BLaER1 (cell line): ENCODE measurements at regions not wholly inside any gene's neighbourhood (a gene's known extent, or its start where the extent isn't known, plus 50 kb on each side); places are given as distances from the start of the nearest gene placed in this dataset.
"Not testable (repeated sequence)": the region's sequence is repeated elsewhere in the genome, so short reads cannot be mapped to it uniquely, and the experiment has no call there.

Experiments used
- H3K27ac ChIP-seq: shearing (Covaris generic); formaldehyde crosslinking; 2 replicates; pipeline ENCODE4 v1.8.1; 2022
- H3K27me3 ChIP-seq: shearing (Covaris generic); formaldehyde crosslinking; 2 replicates; pipeline ENCODE4 v1.8.1; 2022
- H3K36me3 ChIP-seq: shearing (Covaris generic); formaldehyde crosslinking; 2 replicates; pipeline ENCODE4 v1.8.1; 2022
- H3K4me1 ChIP-seq: shearing (Covaris generic); formaldehyde crosslinking; 2 replicates; pipeline ENCODE4 v1.8.1; 2022
- H3K4me2 ChIP-seq: shearing (Covaris generic); formaldehyde crosslinking; 2 replicates; pipeline ENCODE4 v1.8.1; 2022
- H3K4me3 ChIP-seq: shearing (Covaris generic); formaldehyde crosslinking; 2 replicates; pipeline ENCODE4 v1.8.1; 2022
- H3K9ac ChIP-seq: shearing (Covaris generic); formaldehyde crosslinking; 2 replicates; pipeline ENCODE4 v1.8.1; 2022
- H3K9me3 ChIP-seq: shearing (Covaris generic); formaldehyde crosslinking; 2 replicates; pipeline ENCODE4 v1.8.1; 2022
- H4K20me1 ChIP-seq: shearing (Covaris generic); formaldehyde crosslinking; 2 replicates; pipeline ENCODE4 v1.8.1; 2022
- Cebpa-rat ChIP-seq: shearing (Covaris generic); IDR thresholded peaks from 2 replicates; pipeline ENCODE4 v1.8.1; 2022

DNA sequence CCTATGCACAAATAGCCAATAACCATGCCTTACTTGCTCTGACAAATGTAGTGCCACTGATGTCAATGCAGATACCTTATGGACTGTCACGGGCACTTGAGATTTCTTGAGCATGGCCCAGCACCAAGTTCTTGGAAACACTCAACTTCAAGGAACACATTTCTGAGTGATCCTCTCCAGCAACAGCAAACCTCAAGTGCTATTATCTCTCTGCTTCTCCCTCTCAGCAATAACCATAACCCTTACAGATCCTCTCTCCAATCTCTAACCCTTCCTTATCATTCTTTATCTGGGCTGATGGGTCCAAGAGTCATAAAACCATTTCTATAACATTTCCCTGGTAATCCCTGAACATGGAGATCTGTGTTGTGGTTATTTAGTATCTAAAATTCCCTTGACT is 266.9 kb upstream of the STXBP5 start:
- Histone ChIP-seq H3K9ac (no peak overlapping the region), H3K36me3 (no peaks in the 10 kb centered on the region), H4K20me1 (no peaks in the 10 kb centered on the region), H3K9me3 (no peaks in the 10 kb centered on the region), H3K27ac (no peak overlapping the region), H3K27me3 (no peaks in the 10 kb centered on the region), H3K4me1 (no peaks in the 10 kb centered on the region), H3K4me2 (no peak overlapping the region), H3K4me3 (no peak overlapping the region)
- TF ChIP-seq Cebpa-rat: no peak

DNA sequence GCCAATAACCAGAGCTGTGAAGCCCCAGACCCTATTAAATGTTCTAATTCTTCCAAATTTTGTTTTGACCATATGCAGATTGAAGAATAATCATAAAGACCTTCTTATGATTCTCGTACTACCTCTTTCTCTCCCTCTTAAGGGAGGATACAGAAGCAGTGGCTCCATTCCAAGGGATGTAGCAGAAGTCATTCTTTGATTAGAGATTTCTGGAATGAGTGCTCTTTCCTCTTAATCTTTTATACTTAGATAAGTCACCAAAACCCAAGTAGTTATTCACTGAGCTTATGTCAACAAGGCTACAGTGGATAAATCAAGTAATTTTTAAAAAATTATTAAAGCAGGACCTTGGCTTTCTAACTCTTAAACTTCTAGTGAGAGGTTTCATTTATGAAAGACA is 266.0 kb upstream of the STXBP5 start:
- H3K27me3 ChIP-seq: no peaks in the 10 kb centered on the region
- H3K27ac ChIP-seq: no peak overlapping the region
- H4K20me1 ChIP-seq: no peaks in the 10 kb centered on the region
- H3K4me2 ChIP-seq: no peak overlapping the region
- H3K36me3 ChIP-seq: no peaks in the 10 kb centered on the region
- no peak overlapping the region for H3K9ac ChIP-seq
- H3K4me3 ChIP-seq: no peak overlapping the region
- H3K4me1 ChIP-seq: 0 out of 2 replicates have a peak, but pooled peaks cover 4% of the 10 kb centered on the region
- peaks cover 6% of the 10 kb centered on the region; the same call in 1 of the 2 replicates for H3K9me3 ChIP-seq
- no peak for TF ChIP-seq Cebpa-rat

DNA sequence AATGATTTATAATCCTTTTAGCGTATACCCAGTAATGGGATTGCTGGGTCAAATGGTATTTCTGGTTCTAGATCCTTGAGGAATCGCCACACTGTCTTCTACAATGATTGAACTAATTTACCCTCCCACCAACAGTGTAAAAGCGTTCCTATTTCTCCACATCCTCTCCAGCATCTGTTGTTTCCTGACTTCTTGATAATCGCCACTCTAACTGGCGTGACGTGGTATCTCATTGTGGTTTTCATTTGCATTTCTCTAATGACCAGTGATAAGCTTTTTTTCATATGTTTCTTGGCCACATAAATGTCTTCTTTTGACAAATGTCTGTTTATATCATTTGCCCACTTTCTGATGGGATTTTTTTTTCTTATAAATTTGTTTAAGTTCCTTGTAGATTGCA is 264.8 kb upstream of the STXBP5 start:
- not testable (repeated sequence) for H3K9me3 ChIP-seq, H3K27ac ChIP-seq, H3K27me3 ChIP-seq, H4K20me1 ChIP-seq, H3K4me1 ChIP-seq, H3K9ac ChIP-seq, H3K36me3 ChIP-seq, H3K4me3 ChIP-seq, H3K4me2 ChIP-seq

DNA sequence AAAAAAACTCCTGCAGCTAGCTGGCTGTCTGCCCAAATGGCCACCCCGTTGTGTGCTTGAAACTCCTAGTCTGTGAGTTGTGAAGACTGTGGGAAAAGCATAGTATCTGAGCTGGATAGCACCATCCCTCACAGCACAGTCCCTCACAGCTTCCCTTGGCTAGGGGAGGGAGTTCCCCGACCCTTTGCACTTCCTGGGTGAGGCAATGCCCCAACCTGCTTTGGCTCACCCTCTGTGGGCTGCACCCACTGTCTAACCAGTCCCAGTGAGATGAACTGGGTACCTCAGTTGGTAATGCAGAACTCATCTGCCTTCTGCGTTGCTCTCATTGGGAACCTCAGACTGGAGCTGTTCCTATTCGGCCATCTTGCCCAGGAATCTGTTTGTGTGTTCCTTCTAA is 260.6 kb upstream of the STXBP5 start:
- Histone ChIP-seq H3K36me3 (no peaks in the 10 kb centered on the region), H3K27ac (no peak overlapping the region), H3K4me1 (0 out of 2 replicates have a peak, but pooled peaks cover 7% of the 10 kb centered on the region), H3K9ac (no peak overlapping the region), H3K4me2 (0 out of 2 replicates have a peak overlapping the region, but pooled peaks have one; percentile 5), H3K9me3 (peaks cover 8% of the 10 kb centered on the region; the same call in 1 of the 2 replicates), H4K20me1 (no peaks in the 10 kb centered on the region), H3K27me3 (no peaks in the 10 kb centered on the region), H3K4me3 (no peak overlapping the region)
- no peak for TF ChIP-seq Cebpa-rat

DNA sequence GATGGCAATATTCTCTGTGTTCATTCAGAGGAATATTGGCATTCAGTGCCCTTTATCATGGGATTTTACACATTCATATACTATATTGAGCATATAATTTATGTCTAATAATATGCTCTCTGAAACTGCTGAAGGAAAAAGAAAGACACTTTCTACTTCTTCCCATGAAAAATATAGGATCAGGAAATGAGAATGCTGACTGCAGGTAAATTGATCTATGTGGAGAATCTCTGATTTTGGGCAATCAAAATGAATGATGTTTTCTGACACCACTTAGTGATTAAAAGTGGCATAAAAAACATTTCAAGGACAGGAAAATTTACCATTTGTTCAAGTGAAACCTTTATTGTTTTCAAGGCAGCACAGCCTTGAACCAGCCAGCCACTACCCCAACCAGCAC is 260.1 kb upstream of the STXBP5 start:
- Histone ChIP-seq H3K27ac (no peak overlapping the region), H3K4me2 (no peak overlapping the region), H3K36me3 (no peaks in the 10 kb centered on the region), H3K4me1 (0 out of 2 replicates have a peak, but pooled peaks cover 7% of the 10 kb centered on the region), H3K4me3 (no peak overlapping the region), H3K9ac (no peak overlapping the region), H4K20me1 (no peaks in the 10 kb centered on the region), H3K27me3 (no peaks in the 10 kb centered on the region), H3K9me3 (peaks cover 8% of the 10 kb centered on the region; the same call in 1 of the 2 replicates)
- TF ChIP-seq Cebpa-rat: no peak

DNA sequence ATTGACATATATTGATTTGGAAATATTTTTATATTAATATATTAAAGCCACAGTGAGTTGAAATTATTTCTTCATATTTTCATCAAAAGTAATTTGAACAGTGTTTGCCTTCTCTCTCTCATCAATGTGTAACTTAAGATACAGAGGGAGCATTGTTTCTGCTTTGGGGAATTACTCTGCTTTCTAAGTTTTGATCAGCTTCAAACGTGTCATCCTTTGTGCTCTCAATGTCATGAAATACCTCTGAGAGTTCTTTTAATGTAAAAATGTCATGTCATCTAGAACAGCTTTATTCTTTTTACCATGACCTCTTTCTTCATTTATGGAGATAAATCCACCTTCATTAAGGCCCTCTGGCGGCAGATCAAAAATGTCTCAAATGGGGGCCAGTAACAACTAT is 259.4 kb upstream of the STXBP5 start:
- no peak overlapping the region for H3K4me2 ChIP-seq
- H3K9me3 ChIP-seq: peaks cover 8% of the 10 kb centered on the region; the same call in 1 of the 2 replicates
- no peak overlapping the region for H3K27ac ChIP-seq
- H3K9ac ChIP-seq: no peak overlapping the region
- 0 out of 2 replicates have a peak, but pooled peaks cover 7% of the 10 kb centered on the region for H3K4me1 ChIP-seq
- no peaks in the 10 kb centered on the region for H3K27me3 ChIP-seq
- H4K20me1 ChIP-seq: no peaks in the 10 kb centered on the region
- no peak for TF ChIP-seq Cebpa-rat
- H3K36me3 ChIP-seq: no peaks in the 10 kb centered on the region
- H3K4me3 ChIP-seq: no peak overlapping the region

DNA sequence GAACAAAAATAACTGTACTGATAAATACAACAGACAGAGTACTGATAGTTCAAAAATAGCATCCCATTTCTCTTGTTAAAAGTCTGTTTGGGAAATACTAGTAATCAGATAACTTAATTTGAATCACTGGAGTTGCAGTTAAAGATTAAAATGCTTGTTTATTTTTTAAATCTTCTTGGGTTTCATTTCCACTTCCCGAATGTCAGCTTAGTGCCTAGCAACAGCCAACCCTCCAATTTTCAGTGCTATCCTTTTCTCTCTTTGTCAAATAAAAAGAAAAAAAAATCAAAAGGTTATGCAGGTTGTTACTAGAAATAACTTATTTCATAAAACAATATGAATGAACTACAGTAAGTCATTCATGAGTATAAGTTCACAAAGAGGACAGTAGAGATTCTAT is 257.7 kb upstream of the STXBP5 start:
- Histone ChIP-seq H3K36me3 (no peaks in the 10 kb centered on the region), H3K27me3 (no peaks in the 10 kb centered on the region), H3K4me2 (no peak overlapping the region), H4K20me1 (no peaks in the 10 kb centered on the region), H3K9me3 (peaks cover 8% of the 10 kb centered on the region; the same call in 1 of the 2 replicates), H3K9ac (no peak overlapping the region), H3K4me1 (0 out of 2 replicates have a peak, but pooled peaks cover 7% of the 10 kb centered on the region), H3K27ac (no peak overlapping the region), H3K4me3 (no peak overlapping the region)
- TF ChIP-seq Cebpa-rat: no peak

DNA sequence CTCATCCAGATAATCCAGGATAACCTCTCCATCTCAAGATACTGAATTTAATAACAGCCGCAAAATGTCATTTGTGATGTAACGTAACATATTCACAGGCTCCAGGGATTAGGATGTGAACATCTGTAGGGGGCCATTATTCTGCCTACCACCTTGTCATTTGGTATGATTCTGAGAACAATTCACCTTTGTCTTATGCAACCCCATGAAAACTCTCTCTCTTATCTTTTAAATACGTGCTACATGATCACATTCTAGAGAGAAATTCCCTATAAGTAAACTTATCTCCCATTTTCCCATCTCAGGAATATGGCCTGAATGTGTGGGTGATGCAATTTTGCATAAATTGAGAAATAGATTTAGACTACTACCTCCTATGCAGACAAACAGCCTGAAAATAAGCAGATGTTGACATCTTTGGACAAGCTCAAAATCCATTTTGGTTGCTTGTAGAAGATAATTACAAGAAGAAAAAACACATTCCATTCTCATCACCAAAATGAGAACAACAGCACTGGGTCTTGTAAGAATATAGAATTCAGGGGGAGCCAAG is 255.4 kb upstream of the STXBP5 start:
- Histone ChIP-seq H3K9me3 (no peaks in the 10 kb centered on the region), H3K4me1 (no peaks in the 10 kb centered on the region)
- no peak for TF ChIP-seq Cebpa-rat

DNA sequence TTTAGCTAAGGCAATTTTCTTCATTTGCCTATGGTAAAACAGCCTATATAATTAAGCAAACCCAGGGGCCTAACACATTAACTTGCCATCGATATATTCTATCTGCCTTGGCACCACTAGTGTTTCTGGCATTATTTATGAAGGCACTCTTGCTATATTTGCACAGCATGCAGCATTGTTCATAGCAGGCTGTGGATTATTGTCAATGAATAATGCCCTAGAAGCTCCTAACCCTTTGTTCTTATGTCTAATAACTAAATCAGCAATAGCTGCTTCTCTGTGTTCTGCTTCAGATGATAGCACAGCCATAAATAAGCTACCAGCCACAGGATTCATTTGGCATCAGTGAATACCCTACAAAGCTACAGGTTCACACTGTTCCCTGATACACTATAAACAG is 254.8 kb upstream of the STXBP5 start:
- no peak overlapping the region for H3K4me2 ChIP-seq
- H4K20me1 ChIP-seq: no peaks in the 10 kb centered on the region
- H3K4me1 ChIP-seq: no peaks in the 10 kb centered on the region
- H3K4me3 ChIP-seq: no peak overlapping the region
- H3K9me3 ChIP-seq: no peaks in the 10 kb centered on the region
- no peaks in the 10 kb centered on the region for H3K27me3 ChIP-seq
- no peak for TF ChIP-seq Cebpa-rat
- no peak overlapping the region for H3K27ac ChIP-seq
- H3K9ac ChIP-seq: no peak overlapping the region
- no peaks in the 10 kb centered on the region for H3K36me3 ChIP-seq

More for the DNA sequence above, 255.4 kb upstream of the STXBP5 start:
- Histone ChIP-seq H3K4me3 (no peak overlapping the region), H3K4me2 (no peak overlapping the region), H3K27ac (no peak overlapping the region), H3K36me3 (no peaks in the 10 kb centered on the region), H4K20me1 (no peaks in the 10 kb centered on the region), H3K27me3 (no peaks in the 10 kb centered on the region), H3K9ac (no peak overlapping the region)

DNA sequence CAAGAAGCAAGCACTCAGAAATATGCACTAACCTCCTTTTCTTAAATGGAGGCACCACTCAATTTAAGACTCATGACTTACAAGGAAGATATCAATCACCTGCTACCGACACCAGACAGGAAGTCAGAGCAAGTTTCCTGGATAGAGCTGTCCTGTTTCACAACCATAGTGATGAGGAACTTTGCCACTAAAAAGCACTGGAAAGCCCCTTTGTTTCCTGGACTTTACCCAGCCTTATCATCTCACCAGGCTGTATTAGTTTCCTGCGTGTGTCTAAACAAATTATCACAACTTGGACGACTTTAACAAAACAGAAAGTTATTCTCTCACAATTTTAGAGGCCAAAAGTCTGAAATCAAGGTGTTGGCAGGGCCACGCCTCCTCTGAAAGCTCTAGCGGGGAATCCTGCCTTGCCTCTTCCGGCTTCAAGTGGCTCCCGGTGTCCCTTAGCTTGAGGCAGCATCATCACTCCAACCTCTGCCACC is 253.8 kb upstream of the STXBP5 start:
- H3K9ac ChIP-seq: no peak overlapping the region
- no peak overlapping the region for H3K4me2 ChIP-seq
- no peaks in the 10 kb centered on the region for H3K36me3 ChIP-seq
- H3K27me3 ChIP-seq: no peaks in the 10 kb centered on the region
- H3K27ac ChIP-seq: no peak overlapping the region
- H3K9me3 ChIP-seq: no peaks in the 10 kb centered on the region
- no peak overlapping the region for H3K4me3 ChIP-seq
- H3K4me1 ChIP-seq: no peaks in the 10 kb centered on the region
- no peak for TF ChIP-seq Cebpa-rat
- no peaks in the 10 kb centered on the region for H4K20me1 ChIP-seq

DNA sequence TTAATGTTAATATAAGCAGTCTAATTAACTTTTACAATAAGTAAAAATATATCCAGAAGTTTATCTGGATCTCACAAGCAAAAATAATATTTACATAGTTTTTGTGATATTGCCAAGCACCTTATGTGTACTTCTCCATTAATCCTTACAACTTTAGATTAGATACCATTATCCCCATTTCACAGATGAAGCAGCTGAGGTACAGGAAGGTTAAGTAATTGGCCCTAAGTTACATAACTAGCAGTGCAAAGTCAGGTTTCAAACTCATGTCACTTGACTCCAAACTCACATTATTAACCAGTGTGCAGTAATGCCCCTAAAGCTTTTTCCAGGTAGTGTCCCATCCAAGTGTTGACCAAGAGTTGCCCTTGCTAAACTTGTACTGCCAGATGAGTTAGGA is 248.6 kb upstream of the STXBP5 start:
- Histone ChIP-seq H3K4me1 (no peaks in the 10 kb centered on the region), H3K9me3 (no peaks in the 10 kb centered on the region), H3K27ac (no peak overlapping the region), H3K4me3 (no peak overlapping the region), H3K9ac (no peak overlapping the region), H3K27me3 (no peaks in the 10 kb centered on the region), H3K4me2 (no peak overlapping the region), H4K20me1 (no peaks in the 10 kb centered on the region), H3K36me3 (no peaks in the 10 kb centered on the region)
- no peak for TF ChIP-seq Cebpa-rat
